Trophoblast cell (in vitro differentiated cells and primary cell): ENCODE measurements at regions not wholly inside any gene's neighbourhood (a gene's known extent, or its start where the extent isn't known, plus 50 kb on each side); places are given as distances from the start of the nearest gene placed in this dataset.

Experiments used
- DNase-seq, 2 donors: peaks; one replicate each; pipeline ENCODE4 v3.0.0-alpha.2; 2016
- H2AFZ ChIP-seq: 2 replicates; pipeline ENCODE4 v1.6.1; 2013; ENCODE audit warnings: low read length, moderate library complexity, mild to moderate bottlenecking; ENCODE audit not compliant: insufficient read depth, poor library complexity
- H2AK5ac ChIP-seq: 2 replicates; pipeline ENCODE4 v1.6.1; 2013; ENCODE audit warnings: mild to moderate bottlenecking, low read length
- H2BK120ac ChIP-seq: 2 replicates; pipeline ENCODE4 v1.6.1; 2013; ENCODE audit warnings: low read length, mild to moderate bottlenecking, moderate library complexity; ENCODE audit not compliant: insufficient read depth, poor library complexity
- H2BK12ac ChIP-seq: 2 replicates; pipeline ENCODE4 v1.6.1; 2013; ENCODE audit warnings: mild to moderate bottlenecking, low read length, moderate library complexity
- H2BK5ac ChIP-seq: 2 replicates; pipeline ENCODE4 v1.6.1; 2013; ENCODE audit warnings: low read length, low read depth, moderate library complexity, mild to moderate bottlenecking; ENCODE audit not compliant: poor library complexity
- H3K14ac ChIP-seq: 2 replicates; pipeline ENCODE4 v1.6.1; 2013; ENCODE audit warnings: mild to moderate bottlenecking, low read length
- H3K18ac ChIP-seq: 2 replicates; pipeline ENCODE4 v1.6.1; 2013; ENCODE audit warnings: mild to moderate bottlenecking, low read length
- H3K23ac ChIP-seq: 2 replicates; pipeline ENCODE4 v1.6.1; 2013; ENCODE audit warnings: low read length
- H3K27ac ChIP-seq: 2 replicates; pipeline ENCODE4 v1.5.1; 2013; ENCODE audit warnings: low read depth, mild to moderate bottlenecking, inconsistent platforms, low read length, moderate library complexity
- H3K27me3 ChIP-seq: 2 replicates; pipeline ENCODE4 v1.6.1; 2013; ENCODE audit warnings: inconsistent platforms, mild to moderate bottlenecking, low read length, moderate library complexity; ENCODE audit not compliant: insufficient read depth
- H3K36me3 ChIP-seq, 2 experiments: 1 replicate in 1 of 2; 2 replicates in 1 of 2; pipeline ENCODE4 v1.6.1; 2013; ENCODE audit warnings: low read length in 2 of 2, mild to moderate bottlenecking in 2 of 2, moderate library complexity in 1 of 2; ENCODE audit not compliant: insufficient read depth in 2 of 2, control insufficient read depth in 1 of 2
- H3K4ac ChIP-seq: 2 replicates; pipeline ENCODE4 v1.6.1; 2013; ENCODE audit warnings: low read depth, mild to moderate bottlenecking, low read length, moderate library complexity
- H3K4me1 ChIP-seq, 2 experiments: 1 replicate in 1 of 2; 2 replicates in 1 of 2; pipeline ENCODE4 v1.6.1; 2013; ENCODE audit warnings: low read length in 2 of 2, mild to moderate bottlenecking in 2 of 2, moderate library complexity in 1 of 2; ENCODE audit not compliant: insufficient read depth in 2 of 2, control insufficient read depth in 1 of 2
- H3K4me2 ChIP-seq: 2 replicates; pipeline ENCODE4 v1.6.1; 2013; ENCODE audit warnings: inconsistent platforms, mild to moderate bottlenecking, low read length, moderate library complexity
- H3K4me3 ChIP-seq: 2 replicates; pipeline ENCODE4 v1.5.1; 2013; ENCODE audit warnings: mild to moderate bottlenecking, low read depth, low read length, inconsistent platforms
- H3K79me1 ChIP-seq: one replicate; pipeline ENCODE4 v1.6.1; 2013; ENCODE audit warnings: low read length
- H3K79me2 ChIP-seq: 2 replicates; pipeline ENCODE4 v1.6.1; 2013; ENCODE audit warnings: low read length, mild to moderate bottlenecking; ENCODE audit not compliant: control insufficient read depth, insufficient read depth, poor library complexity
- H3K9ac ChIP-seq: 2 replicates; pipeline ENCODE4 v1.6.1; 2013; ENCODE audit warnings: mild to moderate bottlenecking, low read length
- H3K9me3 ChIP-seq: 2 replicates; pipeline ENCODE4 v1.6.1; 2013; ENCODE audit warnings: low read depth, mild to moderate bottlenecking, control low read depth, inconsistent platforms, low read length; ENCODE audit not compliant: insufficient read depth
- H4K12ac ChIP-seq: 2 replicates; pipeline ENCODE4 v1.6.1; 2013; ENCODE audit warnings: low read depth, mild to moderate bottlenecking, low read length, moderate library complexity
- H4K8ac ChIP-seq: 2 replicates; pipeline ENCODE4 v1.6.1; 2013; ENCODE audit warnings: low read depth, mild to moderate bottlenecking, low read length, moderate library complexity
- H4K91ac ChIP-seq: one replicate; pipeline ENCODE4 v1.6.1; 2013; ENCODE audit warnings: low read depth, mild to moderate bottlenecking, low read length, moderate library complexity
- WGBS: extraction: QIAGEN DNeasy Blood & Tissue Kit; methylation state at CpG from one replicate; pipeline ENCODE4 v1.1.7; 2013; ENCODE audit warnings: missing lambda C conversion rate; ENCODE audit not compliant: insufficient read length, insufficient coverage; ENCODE audit errors: extremely low coverage; 5-methylcytosine and 5-hydroxymethylcytosine counted together

- Histone ChIP-seq H4K8ac (no peak overlapping the region), H3K9ac (no peak overlapping the region), H4K12ac (no peak overlapping the region), H3K4me3 (no peak overlapping the region), H3K14ac (no peak overlapping the region), H3K27ac (no peak overlapping the region), H3K18ac (no peak overlapping the region), H2AFZ (no peak overlapping the region), H3K36me3 (no peaks in the 10 kb centered on the region), H4K91ac (no peak overlapping the region), H3K27me3 (no peaks in the 10 kb centered on the region), H3K4ac (no peak overlapping the region), H2BK120ac (no peak overlapping the region), H3K79me2 (no peaks in the 10 kb centered on the region), H2AK5ac (no peak overlapping the region), H3K23ac (no peak overlapping the region), H3K4me1 (no peaks in the 10 kb centered on the region), H2BK5ac (no peak overlapping the region), H3K79me1 (no peaks in the 10 kb centered on the region), H2BK12ac (no peak overlapping the region), H3K4me2 (no peak overlapping the region), H3K9me3 (no peaks in the 10 kb centered on the region)
- no CpG with 5 or more reads among the region's 5 CpGs for WGBS
- DNase-seq = no peak
Observed at GRCh38 chr20:55582498-55582897, 422.8 kb downstream of the CBLN4 start.

GRCh38 chr20:55581519-55581918 lies 423.8 kb downstream of the CBLN4 start:
- no peak overlapping the region for H3K18ac ChIP-seq
- H2BK120ac ChIP-seq = no peak overlapping the region
- no CpG with 5 or more reads among the region's 4 CpGs for WGBS

GRCh38 chr20:55580475-55580874 lies 424.8 kb downstream of the CBLN4 start:
- Histone ChIP-seq H3K79me1 (no peaks in the 10 kb centered on the region), H3K23ac (no peak overlapping the region), H3K14ac (no peak overlapping the region), H2BK120ac (no peak overlapping the region), H2BK12ac (no peak overlapping the region), H4K12ac (no peak overlapping the region), H3K79me2 (no peaks in the 10 kb centered on the region), H3K9me3 (no peaks in the 10 kb centered on the region), H2BK5ac (no peak overlapping the region), H4K91ac (no peak overlapping the region), H3K27me3 (no peaks in the 10 kb centered on the region), H4K8ac (no peak overlapping the region), H3K4me2 (no peak overlapping the region), H2AK5ac (no peak overlapping the region), H3K9ac (no peak overlapping the region), H3K4me3 (no peak overlapping the region), H3K4me1 (no peaks in the 10 kb centered on the region), H3K18ac (no peak overlapping the region), H3K27ac (no peak overlapping the region), H2AFZ (no peak overlapping the region), H3K36me3 (no peaks in the 10 kb centered on the region), H3K4ac (no peak overlapping the region)
- no peak for DNase-seq
- WGBS = no CpG with 5 or more reads among the region's 2 CpGs

More at GRCh38 chr20:55581519-55581918, 423.8 kb downstream of the CBLN4 start:
- no peak overlapping the region for H3K9ac ChIP-seq
- no peak overlapping the region for H4K8ac ChIP-seq
- no peaks in the 10 kb centered on the region for H3K9me3 ChIP-seq
- DNase-seq = no peak
- H4K91ac ChIP-seq = no peak overlapping the region
- no peak overlapping the region for H3K23ac ChIP-seq
- no peak overlapping the region for H3K14ac ChIP-seq
- no peak overlapping the region for H2AFZ ChIP-seq
- no peak overlapping the region for H3K4ac ChIP-seq
- no peak overlapping the region for H3K4me3 ChIP-seq
- no peaks in the 10 kb centered on the region for H3K79me1 ChIP-seq
- no peaks in the 10 kb centered on the region for H3K27me3 ChIP-seq
- no peak overlapping the region for H2AK5ac ChIP-seq
- H3K27ac ChIP-seq = no peak overlapping the region
- H2BK12ac ChIP-seq = no peak overlapping the region
- no peaks in the 10 kb centered on the region for H3K4me1 ChIP-seq
- no peak overlapping the region for H3K4me2 ChIP-seq
- H3K36me3 ChIP-seq = no peaks in the 10 kb centered on the region
- no peak overlapping the region for H4K12ac ChIP-seq
- no peak overlapping the region for H2BK5ac ChIP-seq
- H3K79me2 ChIP-seq = no peaks in the 10 kb centered on the region

DNA sequence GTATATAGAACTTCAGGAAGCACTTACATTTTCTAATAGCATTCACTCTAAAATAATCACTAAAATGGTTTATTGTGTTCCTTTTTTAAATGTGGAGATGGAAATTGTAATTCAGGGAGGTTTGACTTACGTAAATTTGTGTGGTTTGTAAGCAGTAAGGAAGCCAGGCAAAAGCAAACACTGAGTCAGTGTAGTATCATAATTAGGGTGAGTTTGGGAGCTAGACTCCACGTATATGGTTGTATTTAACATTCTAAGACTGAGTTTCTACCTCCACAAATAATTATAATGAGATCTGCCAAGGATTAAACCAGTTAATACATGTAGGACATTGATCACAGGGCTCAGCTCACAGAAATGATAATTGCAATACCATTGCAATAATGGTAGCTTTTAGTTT lies 425.5 kb downstream of the CBLN4 start:
- Histone ChIP-seq H3K14ac (no peak overlapping the region), H2BK120ac (no peak overlapping the region), H3K4me3 (no peak overlapping the region), H4K91ac (no peak overlapping the region), H4K12ac (no peak overlapping the region), H3K9me3 (no peaks in the 10 kb centered on the region), H2AFZ (no peak overlapping the region), H3K79me2 (no peaks in the 10 kb centered on the region), H3K23ac (no peak overlapping the region), H3K79me1 (no peaks in the 10 kb centered on the region), H3K18ac (no peak overlapping the region), H3K4me2 (no peak overlapping the region), H3K36me3 (no peaks in the 10 kb centered on the region), H3K4me1 (no peaks in the 10 kb centered on the region), H2BK5ac (no peak overlapping the region), H4K8ac (no peak overlapping the region), H2BK12ac (no peak overlapping the region), H2AK5ac (no peak overlapping the region), H3K4ac (no peak overlapping the region), H3K9ac (no peak overlapping the region), H3K27me3 (no peaks in the 10 kb centered on the region), H3K27ac (no peak overlapping the region)
- no CpG with 5 or more reads among the region's 2 CpGs for WGBS
- DNase-seq = no peak
